ENCODE measurements at regions not wholly inside any gene's neighbourhood (a gene's known extent, or its start where the extent isn't known, plus 50 kb on each side); places are given as distances from the start of the nearest gene placed in this dataset.

- TF ChIP-seq SIN3A (conservative IDR thresholded peaks at IDR 0.05 in 1 of 2, IDR thresholded peaks at IDR 0.05 in 1 of 2; ENCODE audit: low read depth in 1 of 2, low read length in 2 of 2): no peak
- no peak for TF ChIP-seq CEBPB (IDR thresholded peaks at IDR 0.05; ENCODE audit: low read depth, low read length)
Observed at GRCh38 chr6:149249370-149250357, 67.8 kb upstream of the TAB2 start (continued).

Data from H1 (cell line).